ENCODE measurements at regions not wholly inside any gene's neighbourhood (a gene's known extent, or its start where the extent isn't known, plus 50 kb on each side); places are given as distances from the start of the nearest gene placed in this dataset.
"Not testable (repeated sequence)": the region's sequence is repeated elsewhere in the genome, so short reads cannot be mapped to it uniquely, and the experiment has no call there.

DNA sequence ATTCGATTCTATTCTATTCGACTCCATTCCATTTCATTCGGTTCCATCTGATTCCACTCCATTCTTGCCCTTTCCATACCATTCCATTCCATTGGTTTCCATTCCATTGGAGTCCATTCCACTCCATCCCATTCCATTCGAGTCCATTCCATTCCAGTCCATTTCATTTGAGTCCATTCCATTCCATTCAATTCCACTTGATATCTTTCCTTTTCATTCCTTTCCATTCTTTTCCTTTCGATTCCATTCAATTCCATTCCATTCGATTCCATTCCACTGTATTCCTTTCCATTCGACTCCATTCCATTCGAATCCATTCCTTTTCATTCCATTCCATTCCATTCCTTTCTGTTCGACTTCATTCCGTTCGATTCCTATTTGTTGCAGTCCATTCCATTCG lies 2591.8 kb upstream of the TPTE start:
- POLR2A ChIA-PET (ENCODE audit: partially characterized antibody); H3K79me2 ChIP-seq (ENCODE audit: control insufficient read depth in 1 of 2, insufficient read depth in 2 of 2, low read length in 2 of 2); DNase-seq (ENCODE audit: low read depth in 1 of 2, low spot score in 2 of 2); H3K27me3 ChIP-seq (replicated peaks in 1 of 4; ENCODE audit: control insufficient read depth in 3 of 4, extremely low read depth in 1 of 4, insufficient read depth in 3 of 4, low read length in 3 of 4); H4K91ac ChIP-seq (replicated peaks; ENCODE audit: insufficient read length, low read length); H3K9ac ChIP-seq (replicated peaks in 1 of 4; ENCODE audit: extremely low read depth in 1 of 4, low read depth in 3 of 4, low read length in 3 of 4); H4K5ac ChIP-seq (ENCODE audit: insufficient read length, low read depth, low read length); H2BK20ac ChIP-seq (ENCODE audit: low read length); CTCF ChIA-PET (ENCODE audit: partially characterized antibody); H2BK12ac ChIP-seq (ENCODE audit: low read depth, low read length); H3K14ac ChIP-seq (ENCODE audit: insufficient read length); H3K27ac ChIP-seq (ENCODE audit: low read depth, low read length); H3K79me1 ChIP-seq (ENCODE audit: low read depth, low read length); H3K56ac ChIP-seq (replicated peaks; ENCODE audit: insufficient read length, low read depth, low read length); H3K4me2 ChIP-seq (ENCODE audit: insufficient read depth in 1 of 2, low read depth in 2 of 2, low read length in 2 of 2); H2BK15ac ChIP-seq (ENCODE audit: low read length); H2AFZ ChIP-seq (ENCODE audit: low read length); H4K8ac ChIP-seq (ENCODE audit: extremely low read depth, insufficient read depth, low read length); H2AK5ac ChIP-seq (ENCODE audit: low read depth, low read length); H4K20me1 ChIP-seq (replicated peaks in 1 of 2; ENCODE audit: control insufficient read depth in 1 of 2, insufficient read depth in 2 of 2, low read length in 2 of 2); H3K18ac ChIP-seq (ENCODE audit: extremely low read depth, low read length); H3K4me3 ChIP-seq (ENCODE audit: extremely low read depth in 1 of 4, insufficient read depth in 2 of 4, low read depth in 3 of 4, low read length in 4 of 4); H2BK5ac ChIP-seq (ENCODE audit: low read depth, low read length); H3K23ac ChIP-seq (ENCODE audit: insufficient read length); H3K4me1 ChIP-seq (replicated peaks in 1 of 4; ENCODE audit: control insufficient read depth in 3 of 4, insufficient read depth in 4 of 4, low read length in 3 of 4); H3K36me3 ChIP-seq (ENCODE audit: control insufficient read depth in 2 of 4, insufficient read depth in 4 of 4, low read length in 3 of 4); FAIRE-seq; H2BK120ac ChIP-seq (replicated peaks; ENCODE audit: low read depth, low read length); H3K4ac ChIP-seq (replicated peaks; ENCODE audit: insufficient read length, low read depth, low read length): not testable (repeated sequence)
- peaks cover 28% of the 10 kb centered on the region for H3K23me2 ChIP-seq (ENCODE audit: low read depth, low read length)
- WGBS, 2 experiments (ENCODE audit: extremely low coverage in 1 of 2, insufficient coverage in 1 of 2, insufficient read length in 1 of 2, insufficient replicate concordance in 2 of 2, low coverage in 1 of 2, low lambda C conversion rate in 2 of 2, missing lambda C conversion rate in 1 of 2), result 83 to 100% methylated on average over 7 to 12 of the region's 12 CpGs
- peaks cover 31 to 52% of the 10 kb centered on the region in 2 experiments for H3K9me3 ChIP-seq (ENCODE audit: insufficient read depth in 2 of 2, low read depth in 1 of 2, low read length in 1 of 2)

DNA sequence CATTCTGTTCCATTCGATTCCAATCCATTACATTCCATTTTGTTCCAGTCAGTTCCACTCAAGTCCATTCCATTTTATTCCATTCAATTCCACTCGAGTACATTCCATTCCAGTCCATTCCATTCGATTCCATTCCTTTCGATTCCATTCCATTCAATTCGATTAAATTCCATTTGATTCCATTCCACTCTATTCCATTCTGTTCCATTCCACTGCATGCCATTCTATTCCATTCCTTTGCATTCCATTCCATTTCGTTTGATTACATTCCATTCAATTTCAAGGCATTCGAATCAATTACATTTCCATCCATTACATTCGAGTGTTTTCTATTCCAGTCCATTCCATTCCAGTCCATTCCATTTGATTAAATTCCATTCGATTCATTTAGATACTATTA lies 2590.9 kb upstream of the TPTE start:
- H3K79me1 ChIP-seq (ENCODE audit: low read depth, low read length); H3K14ac ChIP-seq (ENCODE audit: insufficient read length); H2BK15ac ChIP-seq (ENCODE audit: low read length); H3K4me2 ChIP-seq (ENCODE audit: insufficient read depth in 1 of 2, low read depth in 2 of 2, low read length in 2 of 2); H4K20me1 ChIP-seq (replicated peaks in 1 of 2; ENCODE audit: control insufficient read depth in 1 of 2, insufficient read depth in 2 of 2, low read length in 2 of 2); POLR2A ChIA-PET (ENCODE audit: partially characterized antibody); H3K79me2 ChIP-seq (ENCODE audit: control insufficient read depth in 1 of 2, insufficient read depth in 2 of 2, low read length in 2 of 2); H2AFZ ChIP-seq (ENCODE audit: low read length); H3K9ac ChIP-seq (replicated peaks in 1 of 4; ENCODE audit: extremely low read depth in 1 of 4, low read depth in 3 of 4, low read length in 3 of 4); H3K36me3 ChIP-seq (ENCODE audit: control insufficient read depth in 2 of 4, insufficient read depth in 4 of 4, low read length in 3 of 4); H4K5ac ChIP-seq (ENCODE audit: insufficient read length, low read depth, low read length); H3K18ac ChIP-seq (ENCODE audit: extremely low read depth, low read length); H2BK5ac ChIP-seq (ENCODE audit: low read depth, low read length); H3K56ac ChIP-seq (replicated peaks; ENCODE audit: insufficient read length, low read depth, low read length); DNase-seq (ENCODE audit: low read depth in 1 of 2, low spot score in 2 of 2); H4K8ac ChIP-seq (ENCODE audit: extremely low read depth, insufficient read depth, low read length); H3K27ac ChIP-seq (ENCODE audit: low read depth, low read length); H4K91ac ChIP-seq (replicated peaks; ENCODE audit: insufficient read length, low read length); H3K23ac ChIP-seq (ENCODE audit: insufficient read length); H2AK5ac ChIP-seq (ENCODE audit: low read depth, low read length); H2BK20ac ChIP-seq (ENCODE audit: low read length); H3K4me3 ChIP-seq (ENCODE audit: extremely low read depth in 1 of 4, insufficient read depth in 2 of 4, low read depth in 3 of 4, low read length in 4 of 4); H3K4ac ChIP-seq (replicated peaks; ENCODE audit: insufficient read length, low read depth, low read length); H3K27me3 ChIP-seq (replicated peaks in 1 of 4; ENCODE audit: control insufficient read depth in 3 of 4, extremely low read depth in 1 of 4, insufficient read depth in 3 of 4, low read length in 3 of 4); H2BK12ac ChIP-seq (ENCODE audit: low read depth, low read length); CTCF ChIA-PET (ENCODE audit: partially characterized antibody); H3K4me1 ChIP-seq (replicated peaks in 1 of 4; ENCODE audit: control insufficient read depth in 3 of 4, insufficient read depth in 4 of 4, low read length in 3 of 4); H2BK120ac ChIP-seq (replicated peaks; ENCODE audit: low read depth, low read length); FAIRE-seq: not testable (repeated sequence)
- peaks cover 33 to 60% of the 10 kb centered on the region in 2 experiments for H3K9me3 ChIP-seq (ENCODE audit: insufficient read depth in 2 of 2, low read depth in 1 of 2, low read length in 1 of 2)
- WGBS, 2 experiments (ENCODE audit: extremely low coverage in 1 of 2, insufficient coverage in 1 of 2, insufficient read length in 1 of 2, insufficient replicate concordance in 2 of 2, low coverage in 1 of 2, low lambda C conversion rate in 2 of 2, missing lambda C conversion rate in 1 of 2), result 76 to 100% methylated on average over 5 to 9 of the region's 9 CpGs
- peaks cover 30% of the 10 kb centered on the region for H3K23me2 ChIP-seq (ENCODE audit: low read depth, low read length)

Measured in H1 (cell line).